Activated naive CD4-positive, alpha-beta T cell treated with anti-CD3 and anti-CD28 coated beads, Interleukin-2, amount 50 U/mL, for 72 hours (primary cell): ENCODE measurements at regions not wholly inside any gene's neighbourhood (a gene's known extent, or its start where the extent isn't known, plus 50 kb on each side); places are given as distances from the start of the nearest gene placed in this dataset.

Experiments
- ATAC-seq, 2 donors: fragments of 150-1000 bp; cut with Tn5 transposase; 2 replicates each; pipeline ENCODE4 v1.10.0; 2021; ENCODE audit warnings: mild to moderate bottlenecking in 2 of 2, moderate library complexity in 2 of 2
- DNase-seq, 2 donors: peaks; one replicate each; pipeline ENCODE4 v3.0.0; 2021 to 2022; ENCODE audit warnings: low spot score in 2 of 2
- H3K27ac Mint-ChIP-seq, 2 donors: one replicate each; pipeline ENCODE4 v1.8.0; 2022; ENCODE audit warnings: mild to moderate bottlenecking in 2 of 2, mixed read lengths in 2 of 2
- H3K36me3 Mint-ChIP-seq, 2 donors: one replicate each; pipeline ENCODE4 v1.8.0; 2022; ENCODE audit warnings: mixed read lengths in 2 of 2
- H3K9me3 Mint-ChIP-seq, 2 donors: one replicate each; pipeline ENCODE4 v1.8.0; 2022; ENCODE audit warnings: mixed read lengths in 2 of 2

GRCh38 chr6:79787626-79788025 is 156.5 kb downstream of the SH3BGRL2 start:
- Mint-ChIP-seq H3K9me3 (no peaks in the 10 kb centered on the region), H3K27ac (no peak overlapping the region), H3K36me3 (no peaks in the 10 kb centered on the region)
- ATAC-seq (no peak), DNase-seq (no peak)

- no peaks in the 10 kb centered on the region for H3K9me3 Mint-ChIP-seq
- H3K27ac Mint-ChIP-seq, result no peak overlapping the region
- H3K36me3 Mint-ChIP-seq, result no peaks in the 10 kb centered on the region
Measured at GRCh38 chr6:79784395-79784753, 153.2 kb downstream of the SH3BGRL2 start.

GRCh38 chr6:79783670-79784394 is 152.7 kb downstream of the SH3BGRL2 start:
- no peak for DNase-seq
- Mint-ChIP-seq H3K27ac (no peak overlapping the region), H3K36me3 (no peaks in the 10 kb centered on the region), H3K9me3 (no peaks in the 10 kb centered on the region)
- no peak for ATAC-seq

More at GRCh38 chr6:79784395-79784753, 153.2 kb downstream of the SH3BGRL2 start:
- ATAC-seq (no peak), DNase-seq (no peak)

- H3K9me3 Mint-ChIP-seq, result no peaks in the 10 kb centered on the region
- ATAC-seq (peak; percentile 24 to 73), DNase-seq (no peak)
- H3K36me3 Mint-ChIP-seq, result no peaks in the 10 kb centered on the region
- no peak overlapping the region for H3K27ac Mint-ChIP-seq
Measured at GRCh38 chr6:79782792-79783580, 151.9 kb downstream of the SH3BGRL2 start.

GRCh38 chr6:79781916-79782315 is 150.8 kb downstream of the SH3BGRL2 start:
- ATAC-seq, result no peak
- no peaks in the 10 kb centered on the region for H3K9me3 Mint-ChIP-seq
- no peak for DNase-seq
- no peaks in the 10 kb centered on the region for H3K36me3 Mint-ChIP-seq
- H3K27ac Mint-ChIP-seq, result no peak overlapping the region

GRCh38 chr6:79780881-79781280 is 149.8 kb downstream of the SH3BGRL2 start:
- no peak for ATAC-seq
- Mint-ChIP-seq H3K27ac (no peak overlapping the region), H3K36me3 (no peaks in the 10 kb centered on the region), H3K9me3 (no peaks in the 10 kb centered on the region)
- DNase-seq, result no peak

- DNase-seq (no peak), ATAC-seq (no peak)
- H3K27ac Mint-ChIP-seq, result no peak overlapping the region
- no peaks in the 10 kb centered on the region for H3K9me3 Mint-ChIP-seq
- no peaks in the 10 kb centered on the region for H3K36me3 Mint-ChIP-seq
Measured at GRCh38 chr6:79778816-79779215, 147.7 kb downstream of the SH3BGRL2 start.

- ATAC-seq (peak; percentile 85 to 86), DNase-seq (peak; percentile 90 to 94)
- Mint-ChIP-seq H3K36me3 (no peaks in the 10 kb centered on the region), H3K9me3 (no peaks in the 10 kb centered on the region), H3K27ac (peak overlapping the region in 1 of 2 donors; percentile 38)
Measured at GRCh38 chr6:79777713-79778579, 146.8 kb downstream of the SH3BGRL2 start.

GRCh38 chr6:79776076-79776475 is 144.9 kb downstream of the SH3BGRL2 start:
- peak overlapping the region in 1 of 2 donors; percentile 4 for H3K27ac Mint-ChIP-seq

GRCh38 chr6:79775222-79775621 is 144.1 kb downstream of the SH3BGRL2 start:
- Mint-ChIP-seq H3K27ac (no peak overlapping the region), H3K36me3 (no peaks in the 10 kb centered on the region), H3K9me3 (no peaks in the 10 kb centered on the region)
- ATAC-seq, result no peak
- DNase-seq, result no peak

More at GRCh38 chr6:79776076-79776475, 144.9 kb downstream of the SH3BGRL2 start:
- no peak for ATAC-seq
- Mint-ChIP-seq H3K9me3 (no peaks in the 10 kb centered on the region), H3K36me3 (no peaks in the 10 kb centered on the region)
- no peak for DNase-seq

GRCh38 chr6:79764747-79765146 is 133.6 kb downstream of the SH3BGRL2 start:
- Mint-ChIP-seq H3K9me3 (peaks cover 8 to 16% of the 10 kb centered on the region in 2 donors), H3K36me3 (peaks cover 5 to 9% of the 10 kb centered on the region in 2 donors), H3K27ac (no peak overlapping the region)
- ATAC-seq (no peak), DNase-seq (no peak)

- peaks cover 0 to 5% of the 10 kb centered on the region in 2 donors for H3K36me3 Mint-ChIP-seq
- H3K9me3 Mint-ChIP-seq, result peaks cover 4 to 5% of the 10 kb centered on the region in 2 donors
- H3K27ac Mint-ChIP-seq, result no peak overlapping the region
- DNase-seq (no peak), ATAC-seq (no peak)
Measured at GRCh38 chr6:79763301-79763700, 132.2 kb downstream of the SH3BGRL2 start.

- Mint-ChIP-seq H3K36me3 (no peaks in the 10 kb centered on the region), H3K9me3 (no peaks in the 10 kb centered on the region), H3K27ac (no peak overlapping the region)
- ATAC-seq (no peak), DNase-seq (no peak)
Measured at GRCh38 chr6:79762370-79762769, 131.2 kb downstream of the SH3BGRL2 start.

- no peak for ATAC-seq
- no peaks in the 10 kb centered on the region for H3K9me3 Mint-ChIP-seq
- no peaks in the 10 kb centered on the region for H3K36me3 Mint-ChIP-seq
- DNase-seq, result no peak
- no peak overlapping the region for H3K27ac Mint-ChIP-seq
Measured at GRCh38 chr6:79756496-79756895, 125.4 kb downstream of the SH3BGRL2 start.

GRCh38 chr6:79755967-79756366 is 124.8 kb downstream of the SH3BGRL2 start:
- no peaks in the 10 kb centered on the region for H3K9me3 Mint-ChIP-seq
- ATAC-seq (no peak), DNase-seq (no peak)
- H3K36me3 Mint-ChIP-seq, result no peaks in the 10 kb centered on the region
- no peak overlapping the region for H3K27ac Mint-ChIP-seq
